ENCODE measurements at regions not wholly inside any gene's neighbourhood (a gene's known extent, or its start where the extent isn't known, plus 50 kb on each side); places are given as distances from the start of the nearest gene placed in this dataset.

GRCh38 chr7:15936991-15937390, 250.5 kb upstream of the MEOX2 start:
- TF ChIP-seq USF2 (IDR thresholded peaks at IDR 0.05; ENCODE audit: low read depth, low read length), result no peak
- TF ChIP-seq CHD1 (IDR thresholded peaks at IDR 0.05; ENCODE audit: low read depth, low read length), result no peak
- no peak for TF ChIP-seq POLR2A (IDR thresholded peaks at IDR 0.05; ENCODE audit: low read depth, low read length)
- TF ChIP-seq BHLHE40 (IDR thresholded peaks at IDR 0.05; ENCODE audit: low read depth, low read length), result no peak
- no peak for TF ChIP-seq CEBPB (IDR thresholded peaks at IDR 0.05; ENCODE audit: low read depth, low read length)
- TF ChIP-seq CTCF (conservative IDR thresholded peaks at IDR 0.05; ENCODE audit: low read depth, low read length), result no peak
